ENCODE measurements at regions not wholly inside any gene's neighbourhood (a gene's known extent, or its start where the extent isn't known, plus 50 kb on each side); places are given as distances from the start of the nearest gene placed in this dataset.
A peak's percentile ranks its signal among the peaks of the same experiment; 100 is the strongest.

DNA sequence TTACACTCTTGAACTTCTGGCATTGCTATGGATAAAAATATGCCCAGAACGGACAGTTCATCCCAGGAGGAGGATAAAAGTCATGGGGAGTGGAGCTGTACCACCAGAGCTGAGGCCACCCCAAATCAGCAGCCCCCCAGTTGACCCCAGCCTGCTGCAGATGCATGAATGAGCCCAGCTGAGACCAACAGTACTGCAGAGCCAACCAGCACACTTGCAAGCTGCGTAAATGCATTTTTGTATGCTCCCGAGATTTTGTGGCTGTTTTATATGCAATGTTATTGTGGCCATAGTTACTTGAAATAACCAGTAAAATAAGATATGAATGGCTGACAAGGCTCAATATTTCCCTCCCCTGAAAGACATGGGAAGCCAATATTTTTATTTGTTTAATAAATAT lies 264.6 kb downstream of the DUSP10 start:
- no peak for DNase-seq (ENCODE audit: low read depth)
- H3K4me3 ChIP-seq (ENCODE audit: low read length) = no peak overlapping the region
- no peak for TF ChIP-seq CTCF (conservative IDR thresholded peaks at IDR 0.05; ENCODE audit: low read depth, low read length)

- H3K4me3 ChIP-seq (ENCODE audit: low read length) = no peak overlapping the region
- DNase-seq (ENCODE audit: low read depth) = peak; percentile 57
- TF ChIP-seq CTCF (conservative IDR thresholded peaks at IDR 0.05; ENCODE audit: low read depth, low read length) = peak; percentile 95
These were observed 263.6 kb downstream of the DUSP10 start for GRCh38 chr1:221478050-221478949.

GRCh38 chr1:221487781-221488524 lies 253.9 kb downstream of the DUSP10 start:
- no peak for DNase-seq (ENCODE audit: low read depth)
- H3K4me3 ChIP-seq (ENCODE audit: low read length) = no peak overlapping the region
- TF ChIP-seq CTCF (conservative IDR thresholded peaks at IDR 0.05; ENCODE audit: low read depth, low read length) = no peak

DNA sequence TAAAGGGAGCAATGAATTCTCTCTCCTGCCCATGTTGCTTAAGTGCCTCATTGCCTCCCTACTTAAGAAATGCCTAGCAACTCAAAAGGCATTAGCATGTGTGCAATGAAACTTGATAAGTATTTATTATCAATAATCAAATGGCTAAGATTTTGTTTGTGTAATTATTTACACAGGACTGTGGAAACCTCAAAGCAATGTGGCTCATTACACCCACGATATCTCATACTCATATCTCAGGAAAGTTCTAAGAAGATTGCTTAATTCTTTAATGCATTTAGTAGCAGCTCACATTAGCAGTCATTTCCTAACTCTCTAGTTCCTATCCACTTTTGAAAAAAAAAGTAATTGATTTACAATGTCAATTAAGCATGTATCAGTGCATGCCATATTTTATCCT lies 253.3 kb downstream of the DUSP10 start:
- no peak for DNase-seq (ENCODE audit: low read depth)
- no peak for TF ChIP-seq CTCF (conservative IDR thresholded peaks at IDR 0.05; ENCODE audit: low read depth, low read length)
- no peak overlapping the region for H3K4me3 ChIP-seq (ENCODE audit: low read length)

DNA sequence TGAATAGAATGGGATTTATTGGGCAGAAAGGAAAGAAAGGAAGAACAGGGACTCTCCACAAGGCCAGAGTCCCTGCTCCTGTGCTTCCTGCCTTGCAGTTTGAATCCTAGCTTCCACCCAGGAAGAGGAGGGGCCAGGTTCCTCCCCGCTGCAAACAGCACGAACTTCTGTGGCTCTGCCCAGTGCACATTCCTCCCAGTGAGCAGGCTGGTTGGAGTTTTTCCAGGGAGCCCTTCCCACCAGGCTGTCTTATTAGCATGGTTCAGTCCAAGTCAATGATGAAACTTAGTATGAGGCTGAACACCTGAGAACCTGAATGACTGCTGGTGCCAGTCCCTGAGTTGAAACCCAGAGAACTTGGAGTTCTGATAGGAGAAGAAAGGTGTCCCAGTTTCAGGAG lies 247.2 kb downstream of the DUSP10 start:
- no peak for DNase-seq (ENCODE audit: low read depth)
- TF ChIP-seq CTCF (conservative IDR thresholded peaks at IDR 0.05; ENCODE audit: low read depth, low read length) = no peak
- H3K4me3 ChIP-seq (ENCODE audit: low read length) = no peak overlapping the region

GRCh38 chr1:221497046-221497445 lies 244.8 kb downstream of the DUSP10 start:
- TF ChIP-seq CTCF (conservative IDR thresholded peaks at IDR 0.05; ENCODE audit: low read depth, low read length) = no peak
- no peak for DNase-seq (ENCODE audit: low read depth)
- H3K4me3 ChIP-seq (ENCODE audit: low read length) = no peak overlapping the region

Measured in retinal pigment epithelial cell (primary cell).